Loucy (cell line): ENCODE measurements at regions not wholly inside any gene's neighbourhood (a gene's known extent, or its start where the extent isn't known, plus 50 kb on each side); places are given as distances from the start of the nearest gene placed in this dataset.

ENCODE experiments used
- EZH2phosphoT487 ChIP-seq: fragments of 200-600 bp; IDR thresholded peaks from 2 replicates; pipeline ENCODE4 v1.6.1; 2018; ENCODE audit warnings: antibody characterized with exemption, mild to moderate bottlenecking, moderate library complexity, borderline replicate concordance
- TF ChIP-seq, protein P1 (sequence below): fragments of 200-600 bp; sonication (generic); conservative IDR thresholded peaks from 2 replicates; pipeline ENCODE4 v1.5.1; 2014; ENCODE audit warnings: mild to moderate bottlenecking, antibody characterized with exemption, low read length

- TF ChIP-seq, protein P1, sequence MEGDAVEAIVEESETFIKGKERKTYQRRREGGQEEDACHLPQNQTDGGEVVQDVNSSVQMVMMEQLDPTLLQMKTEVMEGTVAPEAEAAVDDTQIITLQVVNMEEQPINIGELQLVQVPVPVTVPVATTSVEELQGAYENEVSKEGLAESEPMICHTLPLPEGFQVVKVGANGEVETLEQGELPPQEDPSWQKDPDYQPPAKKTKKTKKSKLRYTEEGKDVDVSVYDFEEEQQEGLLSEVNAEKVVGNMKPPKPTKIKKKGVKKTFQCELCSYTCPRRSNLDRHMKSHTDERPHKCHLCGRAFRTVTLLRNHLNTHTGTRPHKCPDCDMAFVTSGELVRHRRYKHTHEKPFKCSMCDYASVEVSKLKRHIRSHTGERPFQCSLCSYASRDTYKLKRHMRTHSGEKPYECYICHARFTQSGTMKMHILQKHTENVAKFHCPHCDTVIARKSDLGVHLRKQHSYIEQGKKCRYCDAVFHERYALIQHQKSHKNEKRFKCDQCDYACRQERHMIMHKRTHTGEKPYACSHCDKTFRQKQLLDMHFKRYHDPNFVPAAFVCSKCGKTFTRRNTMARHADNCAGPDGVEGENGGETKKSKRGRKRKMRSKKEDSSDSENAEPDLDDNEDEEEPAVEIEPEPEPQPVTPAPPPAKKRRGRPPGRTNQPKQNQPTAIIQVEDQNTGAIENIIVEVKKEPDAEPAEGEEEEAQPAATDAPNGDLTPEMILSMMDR, result no peak
- TF ChIP-seq EZH2phosphoT487, result no peak
Observed at GRCh38 chr4:155450676-155451075, 73.9 kb upstream of the MAP9 start.
